ENCODE measurements at regions not wholly inside any gene's neighbourhood (a gene's known extent, or its start where the extent isn't known, plus 50 kb on each side); places are given as distances from the start of the nearest gene placed in this dataset.

DNA sequence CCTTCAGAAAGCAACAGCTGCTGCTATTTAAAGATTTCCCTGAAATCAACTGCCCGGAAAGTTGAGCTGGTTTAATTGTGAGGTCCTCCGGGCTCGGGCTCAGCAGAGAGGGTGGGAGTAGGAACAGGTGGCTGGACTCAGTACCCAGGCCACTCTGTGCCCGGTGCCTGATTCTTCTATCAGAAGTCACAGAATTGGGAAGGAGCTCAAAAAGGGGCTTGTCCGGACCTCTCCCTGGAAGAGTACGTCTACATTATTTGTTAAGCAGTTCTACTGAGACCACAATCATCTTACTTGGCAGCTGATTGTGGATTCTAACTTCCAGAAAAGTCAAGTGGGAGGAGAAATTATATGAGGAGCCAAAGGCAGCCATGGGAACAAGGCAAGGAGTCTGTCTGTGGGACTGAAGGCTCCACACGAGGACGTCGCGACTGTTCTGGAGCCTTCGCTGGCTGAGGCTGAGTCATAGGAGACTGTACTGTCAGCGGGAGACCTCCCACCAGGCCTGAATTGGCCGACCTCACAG, 91.7 kb upstream of the ANKRD10 start:
- TF ChIP-seq, protein P1, sequence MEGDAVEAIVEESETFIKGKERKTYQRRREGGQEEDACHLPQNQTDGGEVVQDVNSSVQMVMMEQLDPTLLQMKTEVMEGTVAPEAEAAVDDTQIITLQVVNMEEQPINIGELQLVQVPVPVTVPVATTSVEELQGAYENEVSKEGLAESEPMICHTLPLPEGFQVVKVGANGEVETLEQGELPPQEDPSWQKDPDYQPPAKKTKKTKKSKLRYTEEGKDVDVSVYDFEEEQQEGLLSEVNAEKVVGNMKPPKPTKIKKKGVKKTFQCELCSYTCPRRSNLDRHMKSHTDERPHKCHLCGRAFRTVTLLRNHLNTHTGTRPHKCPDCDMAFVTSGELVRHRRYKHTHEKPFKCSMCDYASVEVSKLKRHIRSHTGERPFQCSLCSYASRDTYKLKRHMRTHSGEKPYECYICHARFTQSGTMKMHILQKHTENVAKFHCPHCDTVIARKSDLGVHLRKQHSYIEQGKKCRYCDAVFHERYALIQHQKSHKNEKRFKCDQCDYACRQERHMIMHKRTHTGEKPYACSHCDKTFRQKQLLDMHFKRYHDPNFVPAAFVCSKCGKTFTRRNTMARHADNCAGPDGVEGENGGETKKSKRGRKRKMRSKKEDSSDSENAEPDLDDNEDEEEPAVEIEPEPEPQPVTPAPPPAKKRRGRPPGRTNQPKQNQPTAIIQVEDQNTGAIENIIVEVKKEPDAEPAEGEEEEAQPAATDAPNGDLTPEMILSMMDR (IDR thresholded peaks at IDR 0.05 in 8 of 11, conservative IDR thresholded peaks at IDR 0.05 in 3 of 11), result no peak
- TF ChIP-seq POLR2A (IDR thresholded peaks at IDR 0.05) (no peak), POLR2AphosphoS5 (IDR thresholded peaks at IDR 0.05) (peak in 2 of 3 donors; percentile 45 to 65)
